Fibroblast of lung (primary cell): ENCODE measurements at regions not wholly inside any gene's neighbourhood (a gene's known extent, or its start where the extent isn't known, plus 50 kb on each side); places are given as distances from the start of the nearest gene placed in this dataset.
A peak's percentile ranks its signal among the peaks of the same experiment; 100 is the strongest.

Experiments used
- DNase-seq, 2 donors: peaks; one replicate each; pipeline versions ENCODE4 v3.0.0 to v3.0.0-alpha.2; 2010; ENCODE audit warnings: low read depth in 2 of 2
- H2AFZ ChIP-seq: 2 replicates; pipeline ENCODE4 v1.5.1; 2012; ENCODE audit warnings: low read length, control low read depth, inconsistent platforms
- H3K27ac ChIP-seq: 2 replicates; pipeline ENCODE4 v1.5.1; 2011; ENCODE audit warnings: low read length, control low read depth; ENCODE audit not compliant: insufficient read depth
- H3K27me3 ChIP-seq: 2 replicates; pipeline ENCODE4 v1.5.1; 2011; ENCODE audit warnings: mild to moderate bottlenecking, low read length; ENCODE audit not compliant: control insufficient read depth, insufficient read depth
- H3K36me3 ChIP-seq: 2 replicates; pipeline ENCODE4 v1.5.1; 2011; ENCODE audit warnings: low read length; ENCODE audit not compliant: control insufficient read depth, insufficient read depth
- H3K4me1 ChIP-seq: 2 replicates; pipeline ENCODE4 v1.5.1; 2011; ENCODE audit warnings: low read length; ENCODE audit not compliant: control insufficient read depth, insufficient read depth; ENCODE audit errors: extremely low read depth
- H3K4me2 ChIP-seq: 2 replicates; pipeline ENCODE4 v1.5.1; 2011; ENCODE audit warnings: low read length, control low read depth; ENCODE audit not compliant: insufficient read depth; ENCODE audit errors: extremely low read depth
- H3K4me3 ChIP-seq, 4 experiments: fragments of 200-600 bp in 1 of 4; sonication (generic) in 1 of 4; replicated peaks in 1 of 4; 2 replicates each; pipeline ENCODE4 v1.5.1; 2011 to 2016; ENCODE audit warnings: low read length in 4 of 4, low read depth in 3 of 4, mild to moderate bottlenecking in 3 of 4, control low read depth in 2 of 4, inconsistent platforms in 1 of 4, mixed read lengths in 1 of 4; ENCODE audit not compliant: insufficient read depth in 1 of 4; ENCODE audit errors: control extremely low read depth in 1 of 4
- H3K79me2 ChIP-seq: 2 replicates; pipeline ENCODE4 v1.5.1; 2012; ENCODE audit warnings: mild to moderate bottlenecking, low read length, inconsistent platforms; ENCODE audit not compliant: control insufficient read depth, insufficient read depth
- H3K9ac ChIP-seq: 2 replicates; pipeline ENCODE4 v1.5.1; 2011; ENCODE audit warnings: mild to moderate bottlenecking, low read length, control low read depth; ENCODE audit not compliant: insufficient read depth
- H3K9me3 ChIP-seq: 2 replicates; pipeline ENCODE4 v1.5.1; 2012; ENCODE audit warnings: low read depth, low read length; ENCODE audit not compliant: control insufficient read depth, insufficient read depth
- H4K20me1 ChIP-seq: 2 replicates; pipeline ENCODE4 v1.5.1; 2011; ENCODE audit warnings: low read length; ENCODE audit not compliant: control insufficient read depth, insufficient read depth; ENCODE audit errors: extremely low read depth
- EZH2 ChIP-seq: IDR thresholded peaks from 2 replicates; pipeline ENCODE4 v1.5.1; 2012; ENCODE audit warnings: low read length, control low read depth, mild to moderate bottlenecking; ENCODE audit errors: missing control alignments
- TF ChIP-seq, protein P1 (sequence below), 2 donors: IDR thresholded peaks in 1 of 2; conservative IDR thresholded peaks in 1 of 2; 1 replicate in 1 of 2; 2 replicates in 1 of 2; pipeline ENCODE4 v1.5.1; 2011 to 2012; ENCODE audit warnings: low read length in 2 of 2, control low read depth in 1 of 2, inconsistent platforms in 1 of 2, low read depth in 1 of 2, mild to moderate bottlenecking in 1 of 2

DNA sequence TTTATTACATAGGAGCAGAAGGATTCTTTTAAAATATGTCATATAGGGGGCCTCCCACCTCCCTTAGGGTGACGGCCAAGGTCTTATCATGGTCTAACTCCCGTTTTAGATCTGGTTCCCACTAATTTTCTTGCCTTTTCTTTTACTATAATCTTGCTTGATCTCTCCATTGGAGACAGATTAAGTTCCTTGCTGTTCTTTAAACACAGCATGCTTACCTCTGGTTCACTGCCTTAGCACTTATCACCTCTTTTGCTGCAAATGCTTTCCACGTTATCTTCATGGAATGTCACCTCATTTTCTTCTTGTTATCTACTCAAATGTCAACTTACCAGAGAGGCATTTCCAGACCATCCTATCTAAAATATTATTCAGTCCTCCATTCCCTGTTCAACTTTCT is 1047.6 kb downstream of the TLE4 start:
- Histone ChIP-seq H3K36me3 (no peaks in the 10 kb centered on the region), H3K9me3 (no peaks in the 10 kb centered on the region), H3K4me1 (no peaks in the 10 kb centered on the region), H3K79me2 (no peaks in the 10 kb centered on the region), H2AFZ (no peak overlapping the region), H3K4me3 (no peak overlapping the region), H3K27ac (no peak overlapping the region), H3K4me2 (no peak overlapping the region), H3K9ac (no peak overlapping the region), H3K27me3 (no peaks in the 10 kb centered on the region), H4K20me1 (no peaks in the 10 kb centered on the region)
- no peak for DNase-seq
- TF ChIP-seq, protein P1, sequence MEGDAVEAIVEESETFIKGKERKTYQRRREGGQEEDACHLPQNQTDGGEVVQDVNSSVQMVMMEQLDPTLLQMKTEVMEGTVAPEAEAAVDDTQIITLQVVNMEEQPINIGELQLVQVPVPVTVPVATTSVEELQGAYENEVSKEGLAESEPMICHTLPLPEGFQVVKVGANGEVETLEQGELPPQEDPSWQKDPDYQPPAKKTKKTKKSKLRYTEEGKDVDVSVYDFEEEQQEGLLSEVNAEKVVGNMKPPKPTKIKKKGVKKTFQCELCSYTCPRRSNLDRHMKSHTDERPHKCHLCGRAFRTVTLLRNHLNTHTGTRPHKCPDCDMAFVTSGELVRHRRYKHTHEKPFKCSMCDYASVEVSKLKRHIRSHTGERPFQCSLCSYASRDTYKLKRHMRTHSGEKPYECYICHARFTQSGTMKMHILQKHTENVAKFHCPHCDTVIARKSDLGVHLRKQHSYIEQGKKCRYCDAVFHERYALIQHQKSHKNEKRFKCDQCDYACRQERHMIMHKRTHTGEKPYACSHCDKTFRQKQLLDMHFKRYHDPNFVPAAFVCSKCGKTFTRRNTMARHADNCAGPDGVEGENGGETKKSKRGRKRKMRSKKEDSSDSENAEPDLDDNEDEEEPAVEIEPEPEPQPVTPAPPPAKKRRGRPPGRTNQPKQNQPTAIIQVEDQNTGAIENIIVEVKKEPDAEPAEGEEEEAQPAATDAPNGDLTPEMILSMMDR (conservative IDR thresholded peaks at IDR 0.05 in 1 of 2, IDR thresholded peaks at IDR 0.05 in 1 of 2; ENCODE audit: low read depth in 1 of 2, low read length in 2 of 2): no peak
- TF ChIP-seq EZH2: no peak

DNA sequence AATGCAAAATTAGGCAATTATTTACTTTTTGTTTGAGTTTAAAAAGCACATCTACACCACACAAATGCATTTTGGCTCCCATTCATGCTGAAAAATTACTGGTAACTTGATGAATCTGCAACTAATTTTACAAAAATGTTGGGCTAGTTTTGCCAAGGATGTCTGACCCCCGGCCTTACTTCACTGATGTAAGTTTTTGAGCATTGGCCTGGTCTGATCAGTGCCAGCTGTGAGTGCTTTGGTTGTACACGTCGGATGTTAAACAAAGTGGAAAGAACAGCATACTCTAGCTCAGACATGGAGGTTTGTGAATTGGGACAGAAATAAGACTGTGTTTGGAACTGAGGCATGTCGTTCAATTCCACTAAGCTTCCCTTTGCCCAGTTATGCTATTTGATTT is 1044.2 kb downstream of the TLE4 start:
- H3K36me3 ChIP-seq: no peaks in the 10 kb centered on the region
- no peaks in the 10 kb centered on the region for H3K79me2 ChIP-seq
- no peak overlapping the region for H3K9ac ChIP-seq
- H3K27ac ChIP-seq: no peak overlapping the region
- no peaks in the 10 kb centered on the region for H3K9me3 ChIP-seq
- TF ChIP-seq, protein P1 (conservative IDR thresholded peaks at IDR 0.05 in 1 of 2, IDR thresholded peaks at IDR 0.05 in 1 of 2; ENCODE audit: low read depth in 1 of 2, low read length in 2 of 2): no peak
- TF ChIP-seq EZH2: no peak
- H4K20me1 ChIP-seq: no peaks in the 10 kb centered on the region
- H3K4me1 ChIP-seq: no peaks in the 10 kb centered on the region
- DNase-seq: peak; percentile 56 to 84
- H3K4me3 ChIP-seq: no peak overlapping the region
- no peaks in the 10 kb centered on the region for H3K27me3 ChIP-seq
- H3K4me2 ChIP-seq: no peak overlapping the region
- H2AFZ ChIP-seq: no peak overlapping the region

DNA sequence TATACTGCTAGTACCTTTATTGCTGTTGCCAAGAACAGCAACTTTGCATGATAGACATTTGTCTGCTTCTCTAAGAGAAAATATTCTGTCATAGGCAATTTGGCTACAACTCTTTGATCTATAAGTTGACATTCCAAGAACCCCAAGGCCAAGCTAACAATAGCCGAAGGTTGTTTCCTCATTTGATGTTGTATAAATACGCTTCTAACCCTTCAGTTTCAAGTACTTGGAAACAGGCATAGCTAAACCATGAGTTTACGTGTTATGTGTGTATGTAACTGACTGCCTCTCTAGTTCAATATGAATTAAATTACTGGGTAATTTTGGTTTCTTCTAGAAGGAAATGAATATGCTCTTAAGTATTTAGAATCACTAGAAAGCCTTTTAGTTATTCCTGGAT is 1034.0 kb downstream of the TLE4 start:
- Histone ChIP-seq H3K9me3 (no peaks in the 10 kb centered on the region), H4K20me1 (no peaks in the 10 kb centered on the region), H3K4me3 (no peak overlapping the region), H3K4me1 (no peaks in the 10 kb centered on the region), H3K4me2 (no peak overlapping the region), H3K9ac (no peak overlapping the region), H3K36me3 (no peaks in the 10 kb centered on the region), H3K79me2 (no peaks in the 10 kb centered on the region), H3K27ac (no peak overlapping the region), H3K27me3 (no peaks in the 10 kb centered on the region), H2AFZ (no peak overlapping the region)
- peak in 1 of 2 donors; percentile 74 for DNase-seq
- TF ChIP-seq, protein P1 (conservative IDR thresholded peaks at IDR 0.05 in 1 of 2, IDR thresholded peaks at IDR 0.05 in 1 of 2; ENCODE audit: low read depth in 1 of 2, low read length in 2 of 2): no peak
- no peak for TF ChIP-seq EZH2
